CD4-positive, alpha-beta T cell (primary cell): ENCODE measurements at regions not wholly inside any gene's neighbourhood (a gene's known extent, or its start where the extent isn't known, plus 50 kb on each side); places are given as distances from the start of the nearest gene placed in this dataset.

Experiments
- ATAC-seq: fragments of 200-7000 bp; cut with Tn5 transposase; one replicate; pipeline ENCODE4 v1.10.0; 2022; ENCODE audit warnings: mild to moderate bottlenecking; ENCODE audit not compliant: poor library complexity
- CTCF ChIA-PET: fragments of 350-600 bp; sonication (Branson Sonifier 250); formaldehyde crosslinking; loops from one replicate; lab custom pipeline; 2021; ENCODE audit warnings: antibody characterized with exemption, inconsistent platforms; lab: Charles Lee
- POLR2A ChIA-PET: fragments of 350-600 bp; sonication (Branson Sonifier 250); formaldehyde crosslinking; loops from one replicate; lab custom pipeline; 2021; ENCODE audit warnings: antibody characterized with exemption, inconsistent platforms; lab: Charles Lee
- DNase-seq, 14 experiments: peaks; one replicate each; pipeline ENCODE4 v3.0.0-alpha.2; 2013 to 2020; ENCODE audit warnings: mixed read lengths in 2 of 14
- H3K27ac ChIP-seq, 2 donors: one replicate each; pipeline versions ENCODE4 v1.5.1 to v1.7.0; 2013; ENCODE audit warnings: low read length in 2 of 2, low read depth in 1 of 2, mild to moderate bottlenecking in 1 of 2
- H3K27me3 ChIP-seq, 2 experiments: 1 replicate in 1 of 2; 2 replicates in 1 of 2; pipeline versions ENCODE4 v1.6.1 to v1.7.0; 2013; ENCODE audit warnings: low read length in 2 of 2, control low read depth in 1 of 2, mild to moderate bottlenecking in 1 of 2, moderate library complexity in 1 of 2; ENCODE audit not compliant: insufficient read depth in 2 of 2, control insufficient read depth in 1 of 2
- H3K36me3 ChIP-seq: one replicate; pipeline ENCODE4 v1.6.1; 2013; ENCODE audit warnings: low read length, control low read depth; ENCODE audit not compliant: insufficient read depth
- H3K4me1 ChIP-seq: one replicate; pipeline ENCODE4 v1.6.1; 2013; ENCODE audit warnings: low read length, control low read depth; ENCODE audit not compliant: insufficient read depth
- H3K4me3 ChIP-seq: one replicate; pipeline ENCODE4 v1.5.1; 2013; ENCODE audit warnings: mild to moderate bottlenecking, low read length, moderate library complexity
- H3K9me3 ChIP-seq, 2 experiments: 1 replicate in 1 of 2; 2 replicates in 1 of 2; pipeline versions ENCODE4 v1.6.1 to v1.7.0; 2013; ENCODE audit warnings: low read length in 2 of 2, mild to moderate bottlenecking in 2 of 2, control low read depth in 1 of 2, moderate library complexity in 1 of 2; ENCODE audit not compliant: control insufficient read depth in 1 of 2, insufficient read depth in 1 of 2
- H3K27ac Mint-ChIP-seq: one replicate; pipeline ENCODE4 v1.8.0; 2020; ENCODE audit warnings: mixed read lengths
- H3K27me3 Mint-ChIP-seq: one replicate; pipeline ENCODE4 v1.8.0; 2021; ENCODE audit warnings: mixed read lengths
- H3K36me3 Mint-ChIP-seq: one replicate; pipeline ENCODE4 v1.8.0; 2021; ENCODE audit warnings: low read depth, mixed read lengths
- H3K4me1 Mint-ChIP-seq: one replicate; pipeline ENCODE4 v1.8.0; 2021; ENCODE audit warnings: low read depth, mixed read lengths
- H3K4me3 Mint-ChIP-seq: one replicate; pipeline ENCODE4 v1.8.0; 2020; ENCODE audit warnings: mild to moderate bottlenecking, mixed read lengths
- H3K9me3 Mint-ChIP-seq: one replicate; pipeline ENCODE4 v1.8.0; 2020; ENCODE audit warnings: mixed read lengths
- CTCF ChIP-seq: fragments of 200-600 bp; IDR thresholded peaks from one replicate; pipeline ENCODE4 v1.8.0; 2022; ENCODE audit warnings: antibody characterized with exemption, mild to moderate bottlenecking
- intact Hi-C, 2 experiments: fragments of 100-400 bp; cut with DNase I in 1 of 2; cut with micrococcal nuclease in 1 of 2; formaldehyde crosslinking; loops; one replicate each; pipeline versions ENCODE4 v1.15.1 to v1.9.0; 2023 to 2025; cut with DNase I, micrococcal nuclease

GRCh38 chr15:72915843-72916242, 132.3 kb upstream of the ADPGK start:
- intact Hi-C loops, result no loop called here
- no peaks in the 10 kb centered on the region for H3K4me1 Mint-ChIP-seq
- H3K9me3 Mint-ChIP-seq, result no peaks in the 10 kb centered on the region
- Histone ChIP-seq H3K27ac (no peak overlapping the region), H3K4me3 (no peak overlapping the region), H3K4me1 (no peaks in the 10 kb centered on the region), H3K27me3 (no peaks in the 10 kb centered on the region), H3K36me3 (no peaks in the 10 kb centered on the region), H3K9me3 (no peaks in the 10 kb centered on the region)
- no peak for TF ChIP-seq CTCF
- CTCF ChIA-PET, result no interaction called here
- ATAC-seq (no peak), DNase-seq (no peak)
- no peak overlapping the region for H3K27ac Mint-ChIP-seq
- H3K4me3 Mint-ChIP-seq, result no peak overlapping the region
- H3K36me3 Mint-ChIP-seq, result no peaks in the 10 kb centered on the region
- POLR2A ChIA-PET, result no interaction called here
- H3K27me3 Mint-ChIP-seq, result peaks cover 5% of the 10 kb centered on the region

GRCh38 chr15:72912996-72913395, 129.4 kb upstream of the ADPGK start:
- Mint-ChIP-seq H3K4me3 (no peak overlapping the region), H3K27ac (no peak overlapping the region), H3K36me3 (no peaks in the 10 kb centered on the region), H3K27me3 (peaks cover 5% of the 10 kb centered on the region), H3K9me3 (no peaks in the 10 kb centered on the region), H3K4me1 (no peaks in the 10 kb centered on the region)
- Histone ChIP-seq H3K36me3 (no peaks in the 10 kb centered on the region), H3K9me3 (no peaks in the 10 kb centered on the region), H3K4me3 (no peak overlapping the region), H3K27me3 (no peaks in the 10 kb centered on the region), H3K27ac (no peak overlapping the region), H3K4me1 (no peaks in the 10 kb centered on the region)
- ChIA-PET POLR2A (no interaction called here), CTCF (no interaction called here)
- no peak for DNase-seq
- intact Hi-C loops, result no loop called here
- TF ChIP-seq CTCF, result no peak
- ATAC-seq, result no peak

- Histone ChIP-seq H3K4me1 (no peaks in the 10 kb centered on the region), H3K27me3 (no peaks in the 10 kb centered on the region), H3K27ac (no peak overlapping the region), H3K9me3 (no peaks in the 10 kb centered on the region), H3K4me3 (no peak overlapping the region), H3K36me3 (no peaks in the 10 kb centered on the region)
- Mint-ChIP-seq H3K9me3 (no peaks in the 10 kb centered on the region), H3K36me3 (no peaks in the 10 kb centered on the region), H3K27me3 (peaks cover 5% of the 10 kb centered on the region), H3K27ac (no peak overlapping the region), H3K4me1 (no peaks in the 10 kb centered on the region), H3K4me3 (no peak overlapping the region)
- POLR2A ChIA-PET, result no interaction called here
- intact Hi-C loops, result no loop called here
- no peak for ATAC-seq
- TF ChIP-seq CTCF, result no peak
- CTCF ChIA-PET, result no interaction called here
- no peak for DNase-seq
Observed at GRCh38 chr15:72912121-72912520, 128.6 kb upstream of the ADPGK start.
